ENCODE measurements at regions not wholly inside any gene's neighbourhood (a gene's known extent, or its start where the extent isn't known, plus 50 kb on each side); places are given as distances from the start of the nearest gene placed in this dataset.

DNA sequence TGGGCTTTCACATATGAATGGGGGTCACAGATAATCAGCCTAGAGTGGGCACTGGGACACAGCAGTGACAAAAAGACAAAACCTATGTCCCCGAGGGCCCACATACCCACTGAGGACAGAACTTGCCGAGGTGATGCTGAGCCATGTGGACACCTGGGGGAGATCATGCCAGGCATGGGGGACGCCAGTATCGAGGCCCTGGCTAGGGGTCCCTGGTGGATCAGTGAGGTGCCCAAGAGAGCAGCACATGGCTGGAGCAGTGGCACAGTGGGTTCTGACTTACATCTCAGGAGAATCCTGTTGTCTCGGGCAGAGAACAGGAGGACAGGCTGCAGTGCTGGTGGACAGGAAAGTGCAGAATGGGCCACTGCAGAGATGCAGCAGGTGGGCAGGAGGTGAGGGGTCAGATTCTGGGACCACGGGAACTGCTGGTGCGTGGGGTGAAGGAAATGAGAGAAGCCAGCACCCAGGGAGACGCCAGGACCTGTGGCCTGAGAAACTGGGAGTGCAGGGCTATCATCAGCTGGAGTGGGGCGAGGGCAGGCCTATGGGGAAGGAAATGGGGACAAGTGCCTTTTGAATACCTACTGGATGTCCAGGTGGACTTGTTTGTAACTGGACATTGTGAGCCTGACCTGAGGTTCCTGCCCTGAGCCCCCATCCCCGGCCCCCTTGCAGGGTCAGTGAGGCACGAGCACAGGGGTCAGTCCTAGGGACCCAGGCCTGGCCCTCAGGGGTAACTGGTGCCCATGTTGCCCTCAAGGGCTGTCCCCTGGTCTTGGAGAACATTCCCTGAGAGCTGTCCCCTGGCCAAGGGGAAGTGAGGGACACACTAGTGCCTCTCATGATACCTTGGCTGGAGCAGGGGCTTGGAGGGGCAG, 91.2 kb upstream of the RET start:
- ChIA-PET CTCF (no interaction called here), POLR2A (ENCODE audit: unreplicated experiment) (no interaction called here)
- H3K9ac ChIP-seq (ENCODE audit: low read depth, low read length), result no peak overlapping the region
- in situ Hi-C loops (cut with MboI; ENCODE audit: low sequenced_read_pairs) (no loop called here), intact Hi-C loops (cut with micrococcal nuclease) (no loop called here), dilution Hi-C loops (cut with HindIII; ENCODE audit: low sequenced_read_pairs, unreplicated experiment) (no loop called here)
- H2AK9ac ChIP-seq (replicated peaks; ENCODE audit: low read depth, low read length, poor library complexity), result no peak overlapping the region
- TF ChIP-seq, protein P1, sequence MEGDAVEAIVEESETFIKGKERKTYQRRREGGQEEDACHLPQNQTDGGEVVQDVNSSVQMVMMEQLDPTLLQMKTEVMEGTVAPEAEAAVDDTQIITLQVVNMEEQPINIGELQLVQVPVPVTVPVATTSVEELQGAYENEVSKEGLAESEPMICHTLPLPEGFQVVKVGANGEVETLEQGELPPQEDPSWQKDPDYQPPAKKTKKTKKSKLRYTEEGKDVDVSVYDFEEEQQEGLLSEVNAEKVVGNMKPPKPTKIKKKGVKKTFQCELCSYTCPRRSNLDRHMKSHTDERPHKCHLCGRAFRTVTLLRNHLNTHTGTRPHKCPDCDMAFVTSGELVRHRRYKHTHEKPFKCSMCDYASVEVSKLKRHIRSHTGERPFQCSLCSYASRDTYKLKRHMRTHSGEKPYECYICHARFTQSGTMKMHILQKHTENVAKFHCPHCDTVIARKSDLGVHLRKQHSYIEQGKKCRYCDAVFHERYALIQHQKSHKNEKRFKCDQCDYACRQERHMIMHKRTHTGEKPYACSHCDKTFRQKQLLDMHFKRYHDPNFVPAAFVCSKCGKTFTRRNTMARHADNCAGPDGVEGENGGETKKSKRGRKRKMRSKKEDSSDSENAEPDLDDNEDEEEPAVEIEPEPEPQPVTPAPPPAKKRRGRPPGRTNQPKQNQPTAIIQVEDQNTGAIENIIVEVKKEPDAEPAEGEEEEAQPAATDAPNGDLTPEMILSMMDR (conservative IDR thresholded peaks at IDR 0.05; ENCODE audit: low read depth, low read length), result no peak
- TF ChIP-seq SMC3 (IDR thresholded peaks at IDR 0.05; ENCODE audit: low read depth, low read length), result no peak
- TF ChIP-seq BHLHE40 (IDR thresholded peaks at IDR 0.05; ENCODE audit: low read depth, low read length), result no peak
- TF ChIP-seq NFE2L2 (IDR thresholded peaks at IDR 0.05; ENCODE audit: low read depth, low read length), result no peak
- TF ChIP-seq ELK1 (IDR thresholded peaks at IDR 0.05; ENCODE audit: borderline replicate concordance, low read depth, low read length), result no peak
- TF ChIP-seq CHD1 (IDR thresholded peaks at IDR 0.05; ENCODE audit: low read depth, low read length), result no peak
- TF ChIP-seq, protein P2, sequence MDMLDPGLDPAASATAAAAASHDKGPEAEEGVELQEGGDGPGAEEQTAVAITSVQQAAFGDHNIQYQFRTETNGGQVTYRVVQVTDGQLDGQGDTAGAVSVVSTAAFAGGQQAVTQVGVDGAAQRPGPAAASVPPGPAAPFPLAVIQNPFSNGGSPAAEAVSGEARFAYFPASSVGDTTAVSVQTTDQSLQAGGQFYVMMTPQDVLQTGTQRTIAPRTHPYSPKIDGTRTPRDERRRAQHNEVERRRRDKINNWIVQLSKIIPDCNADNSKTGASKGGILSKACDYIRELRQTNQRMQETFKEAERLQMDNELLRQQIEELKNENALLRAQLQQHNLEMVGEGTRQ (IDR thresholded peaks at IDR 0.05; ENCODE audit: low read depth, low read length), result no peak
- no peak for TF ChIP-seq FOS (IDR thresholded peaks at IDR 0.05; ENCODE audit: low read depth, low read length)
- TF ChIP-seq MXI1 (IDR thresholded peaks at IDR 0.05; ENCODE audit: borderline replicate concordance, low read depth, low read length), result no peak
- no peak for TF ChIP-seq MAFK (IDR thresholded peaks at IDR 0.05; ENCODE audit: low read depth, low read length)
- no peak for TF ChIP-seq RCOR1 (IDR thresholded peaks at IDR 0.05; ENCODE audit: insufficient replicate concordance, low read length)
- no peak for TF ChIP-seq RFX5 (IDR thresholded peaks at IDR 0.05; ENCODE audit: low read depth, low read length)
- no peak for TF ChIP-seq POLR2A (IDR thresholded peaks at IDR 0.05; ENCODE audit: low read depth, low read length)
- no peak for TF ChIP-seq CEBPB (IDR thresholded peaks at IDR 0.05; ENCODE audit: low read depth, low read length)
- no peak for TF ChIP-seq RAD21 (IDR thresholded peaks at IDR 0.05; ENCODE audit: low read length)
- TF ChIP-seq MAZ (IDR thresholded peaks at IDR 0.05; ENCODE audit: borderline replicate concordance, low read depth, low read length), result no peak
- no peaks in the 10 kb centered on the region for H3K36me3 ChIP-seq (ENCODE audit: control insufficient read depth, insufficient read depth, low read length)
- no peak for ATAC-seq (ENCODE audit: low read depth)
- H2BK5ac ChIP-seq (ENCODE audit: low read depth, low read length, poor library complexity, severe bottlenecking), result no peak overlapping the region
- no peak overlapping the region for H3K14ac ChIP-seq (replicated peaks; ENCODE audit: low read depth, low read length)
- H3K4ac ChIP-seq (ENCODE audit: low read depth, low read length), result no peak overlapping the region
- H4K8ac ChIP-seq (ENCODE audit: low read depth in 2 of 2, low read length in 2 of 2), result no peak overlapping the region
- no peak overlapping the region for H4K5ac ChIP-seq (ENCODE audit: low read depth, low read length)
- no peak overlapping the region for H4K91ac ChIP-seq (ENCODE audit: insufficient read depth, low read depth, low read length)
- H3K56ac ChIP-seq (ENCODE audit: extremely low read depth, insufficient read depth, low read length), result no peak overlapping the region
- no peak overlapping the region for H3K23ac ChIP-seq (ENCODE audit: low read depth, low read length)
- H2AFZ ChIP-seq (replicated peaks; ENCODE audit: low read length, poor library complexity), result no peak overlapping the region
- no peaks in the 10 kb centered on the region for H3K4me1 ChIP-seq (ENCODE audit: control insufficient read depth, insufficient read depth, low read length)
- DNase-seq, result no peak
- H2BK120ac ChIP-seq (ENCODE audit: low read depth, low read length), result no peak overlapping the region
- no peaks in the 10 kb centered on the region; the same call in 1 of the 2 replicates for H3K27me3 ChIP-seq (ENCODE audit: control insufficient read depth, insufficient read depth, low read length)
- H3K9me3 ChIP-seq (ENCODE audit: control insufficient read depth, insufficient read depth, low read length), result no peaks in the 10 kb centered on the region
- no peak overlapping the region for H2AK5ac ChIP-seq (ENCODE audit: low read depth, low read length)
- H3K27ac ChIP-seq (ENCODE audit: insufficient read depth, low read length), result no peak overlapping the region
- no peaks in the 10 kb centered on the region for H3K79me1 ChIP-seq (ENCODE audit: low read depth in 1 of 2, low read length in 2 of 2)
- H3K4me2 ChIP-seq (ENCODE audit: low read depth, low read length), result no peak overlapping the region
- no peaks in the 10 kb centered on the region for H3K9me1 ChIP-seq (ENCODE audit: insufficient read depth, low read length)
- no peaks in the 10 kb centered on the region for H4K20me1 ChIP-seq (ENCODE audit: insufficient read depth, low read length)
- BruUV-seq (replicated peaks), result no TSS peak
- WGBS, 2 experiments (ENCODE audit: extremely low coverage in 2 of 2, insufficient read length in 1 of 2), result 48% methylated on average over 8 of the region's 11 CpGs; no CpG with 5 or more reads in 1 of the 2 experiments
- H2BK15ac ChIP-seq (ENCODE audit: low read depth, low read length), result no peak overlapping the region
- no peak overlapping the region for H2BK20ac ChIP-seq (ENCODE audit: low read depth, low read length)
- H3K4me3 ChIP-seq (ENCODE audit: insufficient read depth, low read depth, low read length), result no peak overlapping the region
- no peak overlapping the region for H3K18ac ChIP-seq (ENCODE audit: low read depth, low read length)

All from IMR-90 (cell line).